Adrenal gland (tissue), 5 donors: ENCODE measurements at regions not wholly inside any gene's neighbourhood (a gene's known extent, or its start where the extent isn't known, plus 50 kb on each side); places are given as distances from the start of the nearest gene placed in this dataset.

ENCODE experiments used
- CTCF ChIP-seq, 6 experiments: fragments of 450-650 bp in 4 of 6; fragments of 200-600 bp in 2 of 6; sonication (generic) in 1 of 6; IDR thresholded peaks; 1 replicate in 5 of 6; 2 replicates in 1 of 6; pipeline versions ENCODE4 v1.5.1 to v1.8.0; 2016 to 2021; ENCODE audit warnings: antibody characterized with exemption in 6 of 6, mild to moderate bottlenecking in 2 of 6, moderate library complexity in 1 of 6
- POLR2A ChIP-seq, 2 donors: fragments of 450-650 bp; IDR thresholded peaks; one replicate each; pipeline ENCODE4 v1.6.1; 2017; ENCODE audit warnings: antibody characterized with exemption in 2 of 2, mild to moderate bottlenecking in 2 of 2, moderate library complexity in 1 of 2
- donor health status: DM: no; HTN: no; CAD: no.

GRCh38 chr5:104928906-104929520 lies 1366.4 kb upstream of the NUDT12 start:
- TF ChIP-seq CTCF (IDR thresholded peaks at IDR 0.05) (no peak), POLR2A (IDR thresholded peaks at IDR 0.05) (no peak)
